Fibroblast of the aortic adventitia (primary cell): ENCODE measurements at regions not wholly inside any gene's neighbourhood (a gene's known extent, or its start where the extent isn't known, plus 50 kb on each side); places are given as distances from the start of the nearest gene placed in this dataset.

Experiments
- DNase-seq: peaks from one replicate; pipeline ENCODE4 v3.0.0-alpha.2; 2010; ENCODE audit warnings: low read depth
- H3K4me3 ChIP-seq: 2 replicates; pipeline ENCODE4 v1.5.1; 2011; ENCODE audit warnings: low read depth, mild to moderate bottlenecking, control low read depth, low read length, moderate library complexity
- TF ChIP-seq, protein P1 (sequence below): IDR thresholded peaks from 2 replicates; pipeline ENCODE4 v1.5.1; 2011; ENCODE audit warnings: mild to moderate bottlenecking, low read length, control low read depth, inconsistent platforms; ENCODE audit not compliant: insufficient read depth

DNA sequence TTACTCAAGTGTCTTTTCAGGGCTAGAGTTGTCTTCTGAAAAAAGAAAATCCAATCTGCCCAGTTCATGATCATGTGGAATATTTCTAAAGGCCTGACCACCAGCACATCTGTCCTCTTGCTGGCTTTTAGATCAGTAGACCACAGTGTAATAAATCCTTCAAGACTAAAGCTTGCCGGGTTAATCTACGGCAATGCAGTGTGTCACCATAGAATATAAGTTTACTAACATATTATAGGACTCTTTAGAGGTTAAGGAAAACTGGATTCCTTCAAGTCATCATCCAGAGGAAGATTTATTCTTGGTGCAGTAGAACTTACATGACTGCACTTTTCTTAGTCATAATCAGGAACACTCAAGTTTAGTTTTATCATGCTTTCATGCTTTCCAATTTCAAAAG lies 349.5 kb downstream of the SEMA3D start:
- no peak overlapping the region for H3K4me3 ChIP-seq
- TF ChIP-seq, protein P1, sequence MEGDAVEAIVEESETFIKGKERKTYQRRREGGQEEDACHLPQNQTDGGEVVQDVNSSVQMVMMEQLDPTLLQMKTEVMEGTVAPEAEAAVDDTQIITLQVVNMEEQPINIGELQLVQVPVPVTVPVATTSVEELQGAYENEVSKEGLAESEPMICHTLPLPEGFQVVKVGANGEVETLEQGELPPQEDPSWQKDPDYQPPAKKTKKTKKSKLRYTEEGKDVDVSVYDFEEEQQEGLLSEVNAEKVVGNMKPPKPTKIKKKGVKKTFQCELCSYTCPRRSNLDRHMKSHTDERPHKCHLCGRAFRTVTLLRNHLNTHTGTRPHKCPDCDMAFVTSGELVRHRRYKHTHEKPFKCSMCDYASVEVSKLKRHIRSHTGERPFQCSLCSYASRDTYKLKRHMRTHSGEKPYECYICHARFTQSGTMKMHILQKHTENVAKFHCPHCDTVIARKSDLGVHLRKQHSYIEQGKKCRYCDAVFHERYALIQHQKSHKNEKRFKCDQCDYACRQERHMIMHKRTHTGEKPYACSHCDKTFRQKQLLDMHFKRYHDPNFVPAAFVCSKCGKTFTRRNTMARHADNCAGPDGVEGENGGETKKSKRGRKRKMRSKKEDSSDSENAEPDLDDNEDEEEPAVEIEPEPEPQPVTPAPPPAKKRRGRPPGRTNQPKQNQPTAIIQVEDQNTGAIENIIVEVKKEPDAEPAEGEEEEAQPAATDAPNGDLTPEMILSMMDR = no peak
- DNase-seq = no peak

DNA sequence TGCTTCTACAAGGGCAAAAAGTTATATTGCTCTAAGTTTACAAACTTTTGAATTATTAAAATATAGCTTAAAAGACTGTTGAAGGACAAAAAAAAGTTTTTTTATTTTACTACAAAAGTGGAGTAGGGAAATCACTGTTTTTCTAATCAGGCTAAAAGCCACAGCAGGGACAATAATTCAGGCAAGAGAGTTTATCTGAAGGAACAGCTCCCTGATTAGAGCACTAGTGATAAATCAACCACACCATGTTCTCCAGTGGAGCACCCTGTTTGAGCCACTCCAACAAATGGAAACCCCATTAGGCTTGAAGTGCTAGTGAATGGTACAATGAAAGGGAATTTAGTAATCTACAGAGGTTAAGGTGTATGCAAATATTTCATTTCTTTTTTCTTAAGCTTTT lies 357.1 kb downstream of the SEMA3D start:
- no peak overlapping the region for H3K4me3 ChIP-seq
- DNase-seq = no peak
- TF ChIP-seq, protein P1 = no peak

DNA sequence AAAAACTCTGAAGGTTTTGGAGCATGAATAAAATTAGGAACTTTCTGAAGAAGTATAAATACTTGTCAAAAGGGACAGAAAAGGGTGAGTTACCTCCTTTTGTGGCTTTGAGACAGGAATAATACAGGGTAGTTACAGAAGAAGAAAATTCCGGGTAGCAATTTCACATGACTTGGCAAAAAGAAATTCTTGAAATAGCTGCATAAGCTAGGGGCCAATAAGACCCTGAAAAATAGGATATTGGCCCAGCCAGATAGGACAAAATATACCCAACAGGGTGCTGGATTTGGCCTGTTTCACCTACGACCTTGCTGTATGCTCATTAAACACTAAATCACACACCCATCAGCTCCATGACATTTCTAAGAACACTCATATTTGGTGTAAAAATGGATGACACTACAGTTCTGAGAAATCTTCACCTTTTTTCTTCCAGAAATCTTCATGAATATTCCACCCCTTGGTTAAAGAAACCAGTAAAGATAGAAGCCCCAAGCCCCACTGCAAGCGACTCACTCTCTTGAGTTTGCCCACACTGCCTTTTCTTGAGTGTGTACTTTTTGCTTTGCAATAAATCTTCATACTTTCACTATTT lies 362.7 kb downstream of the SEMA3D start:
- no peak overlapping the region for H3K4me3 ChIP-seq
- TF ChIP-seq, protein P1 = no peak
- no peak for DNase-seq

DNA sequence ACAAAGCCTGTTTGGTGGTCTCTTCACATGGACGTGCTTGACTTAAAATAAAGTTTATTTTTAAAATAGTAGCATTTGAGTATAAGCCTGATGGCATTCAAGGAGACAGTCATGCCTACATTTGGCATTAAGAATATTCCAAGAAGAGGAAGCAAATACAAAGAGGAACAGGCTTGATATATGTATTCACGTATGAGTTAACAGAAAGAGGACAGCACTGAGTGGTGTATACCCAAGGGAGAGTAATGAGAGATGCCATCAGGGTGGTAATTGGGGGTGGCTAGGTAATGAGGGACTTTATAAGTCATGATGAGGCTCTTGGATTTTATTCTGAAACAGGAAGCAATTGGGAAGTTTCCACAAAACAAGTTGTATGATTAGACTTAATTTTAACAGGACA lies 363.3 kb downstream of the SEMA3D start:
- H3K4me3 ChIP-seq = no peak overlapping the region
- no peak for DNase-seq
- TF ChIP-seq, protein P1 = no peak

DNA sequence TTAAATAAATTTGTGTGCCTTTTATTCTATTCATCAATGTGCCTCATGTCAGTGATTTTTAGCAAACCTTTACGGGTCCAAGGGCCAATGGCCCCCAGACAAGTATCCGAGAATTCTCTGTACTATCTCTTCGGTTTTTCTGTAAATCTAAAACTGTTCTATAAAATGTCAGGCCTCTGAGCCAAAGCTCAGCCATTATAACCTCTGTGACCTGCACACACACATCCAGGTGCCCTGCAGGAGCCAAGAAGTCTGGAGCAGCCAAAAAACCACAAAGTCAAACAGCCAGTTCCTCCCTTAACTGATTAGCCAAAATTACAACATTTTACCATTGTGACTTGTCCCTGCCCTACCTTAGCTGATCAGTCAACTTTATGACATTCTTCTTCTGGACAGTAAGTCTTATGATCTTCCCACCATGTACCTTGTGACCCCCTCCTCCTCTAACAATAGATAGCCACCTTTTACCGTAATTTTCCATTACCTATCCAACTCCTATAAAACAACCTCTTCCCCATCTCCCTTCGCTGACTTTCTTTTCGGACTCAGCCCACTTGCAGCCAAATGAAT lies 363.8 kb downstream of the SEMA3D start:
- TF ChIP-seq, protein P1 = no peak
- H3K4me3 ChIP-seq = no peak overlapping the region
- DNase-seq = no peak

DNA sequence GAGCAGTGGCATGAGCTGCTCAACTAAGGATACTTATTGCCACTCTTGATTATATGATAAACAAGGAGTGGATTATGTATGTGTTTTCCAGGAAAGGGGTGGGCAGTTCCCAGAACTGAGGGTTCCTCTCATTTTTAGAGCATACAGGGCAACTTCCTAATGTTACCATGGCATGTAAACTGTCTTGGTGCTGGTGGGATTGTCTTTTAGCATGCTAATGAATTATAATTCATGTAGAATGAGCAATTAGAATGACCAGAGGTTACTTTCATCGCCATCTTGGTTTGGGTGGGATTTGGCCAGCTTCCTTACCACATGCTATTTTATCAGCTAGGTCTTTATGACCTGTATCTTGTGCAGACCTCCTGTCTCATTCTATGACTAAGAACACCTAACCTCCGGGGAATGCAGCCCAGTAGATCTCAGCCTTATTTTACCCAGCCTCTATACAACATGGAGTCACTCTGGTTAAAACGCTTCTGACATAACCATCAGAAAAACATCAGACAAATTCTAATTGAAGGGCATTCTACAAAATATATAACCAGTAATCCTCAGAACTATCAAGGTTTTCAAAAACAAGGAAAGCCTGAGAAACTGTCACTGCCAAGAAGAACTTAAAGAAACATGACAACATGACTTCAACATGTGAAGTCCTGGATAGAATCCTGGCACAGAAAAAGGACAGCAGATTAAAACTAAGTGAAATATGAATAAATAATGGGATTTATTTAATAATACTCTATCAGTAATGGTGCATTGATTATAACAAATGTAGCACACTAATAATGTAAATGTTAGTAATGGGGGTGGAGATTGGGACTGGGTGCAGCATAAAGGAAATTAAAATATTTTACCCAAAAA lies 365.0 kb downstream of the SEMA3D start:
- no peak overlapping the region for H3K4me3 ChIP-seq
- TF ChIP-seq, protein P1 = no peak
- no peak for DNase-seq
